ENCODE measurements at regions not wholly inside any gene's neighbourhood (a gene's known extent, or its start where the extent isn't known, plus 50 kb on each side); places are given as distances from the start of the nearest gene placed in this dataset.

DNA sequence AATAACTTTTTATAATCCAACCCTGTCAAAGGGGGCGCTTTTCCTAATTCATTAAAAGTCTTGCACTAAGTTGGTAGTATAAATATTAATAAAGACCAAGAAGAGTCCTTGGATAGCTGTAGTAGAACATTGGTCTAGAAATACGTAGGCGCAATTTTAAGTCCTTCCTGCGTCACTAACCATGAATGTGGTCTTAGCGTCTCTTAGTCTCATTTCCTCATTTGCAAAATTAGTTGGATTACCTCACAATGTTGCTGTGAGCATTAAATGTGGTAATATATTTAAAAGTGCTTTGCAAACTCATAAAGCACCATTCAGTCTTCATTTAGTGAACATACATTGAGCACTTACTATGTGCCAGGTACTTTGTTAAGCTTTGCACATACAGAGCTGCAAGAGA is 149.7 kb downstream of the AEBP2 start:
- H3K4me1 Mint-ChIP-seq, result no peaks in the 10 kb centered on the region
- no peak overlapping the region for H3K4me3 ChIP-seq (ENCODE audit: low read depth, low read length)
- DNase-seq (no peak), ATAC-seq (ENCODE audit: low read depth in 2 of 2) (no peak)
- no peak overlapping the region for H3K27ac Mint-ChIP-seq
- H3K9me3 ChIP-seq (ENCODE audit: control insufficient read depth in 2 of 2, low read length in 2 of 2), result peaks cover 0 to 3% of the 10 kb centered on the region in 2 experiments
- peaks cover 2 to 15% (median 5%) of the 10 kb centered on the region in 7 donors for H3K9me3 Mint-ChIP-seq
- no peaks in the 10 kb centered on the region for H3K4me1 ChIP-seq (ENCODE audit: control insufficient read depth, insufficient read depth, low read length, poor library complexity, severe bottlenecking)
- H3K4me3 Mint-ChIP-seq, result no peak overlapping the region
- no peaks in the 10 kb centered on the region for H3K36me3 ChIP-seq (ENCODE audit: control insufficient read depth, insufficient read depth, low read length)
- H3K27ac ChIP-seq (ENCODE audit: insufficient read depth, low read length, poor library complexity, severe bottlenecking), result no peak overlapping the region
- peaks cover 14% of the 10 kb centered on the region for H3K36me3 Mint-ChIP-seq
- no peaks in the 10 kb centered on the region for H3K27me3 Mint-ChIP-seq
- H3K27me3 ChIP-seq (ENCODE audit: control insufficient read depth, insufficient read depth, low read length), result no peaks in the 10 kb centered on the region

DNA sequence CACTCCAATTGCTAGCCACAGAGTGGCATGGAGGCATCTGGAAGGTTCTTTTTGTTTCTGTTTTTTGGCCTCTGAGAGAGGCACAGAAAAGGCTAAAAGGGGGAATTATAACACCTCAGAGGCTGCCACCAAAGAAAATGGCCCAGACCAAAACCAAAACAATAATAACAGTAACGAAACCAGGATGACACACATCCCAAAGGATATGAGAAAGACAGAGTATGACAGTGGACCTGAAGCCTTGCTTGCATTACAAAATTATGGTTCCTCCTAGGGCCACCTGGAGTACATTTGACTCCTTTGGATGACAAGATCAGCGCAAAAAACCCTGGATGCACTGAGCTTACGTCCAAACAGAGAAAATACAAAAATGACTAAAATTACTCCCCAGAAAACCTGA is 152.7 kb downstream of the AEBP2 start:
- H3K36me3 Mint-ChIP-seq, result no peaks in the 10 kb centered on the region
- Histone ChIP-seq H3K27me3 (ENCODE audit: control insufficient read depth, insufficient read depth, low read length) (no peaks in the 10 kb centered on the region), H3K27ac (ENCODE audit: insufficient read depth, low read length, poor library complexity, severe bottlenecking) (no peak overlapping the region), H3K9me3 (ENCODE audit: control insufficient read depth in 2 of 2, low read length in 2 of 2) (no peaks in the 10 kb centered on the region), H3K4me1 (ENCODE audit: control insufficient read depth, insufficient read depth, low read length, poor library complexity, severe bottlenecking) (no peaks in the 10 kb centered on the region), H3K36me3 (ENCODE audit: control insufficient read depth, insufficient read depth, low read length) (no peaks in the 10 kb centered on the region), H3K4me3 (ENCODE audit: low read depth, low read length) (no peak overlapping the region)
- H3K4me1 Mint-ChIP-seq, result no peaks in the 10 kb centered on the region
- ATAC-seq (ENCODE audit: low read depth in 2 of 2) (no peak), DNase-seq (no peak)
- H3K27me3 Mint-ChIP-seq, result no peaks in the 10 kb centered on the region
- no peak overlapping the region for H3K4me3 Mint-ChIP-seq
- no peak overlapping the region for H3K27ac Mint-ChIP-seq
- H3K9me3 Mint-ChIP-seq, result peaks cover 0 to 3% (median 0%) of the 10 kb centered on the region in 7 donors

DNA sequence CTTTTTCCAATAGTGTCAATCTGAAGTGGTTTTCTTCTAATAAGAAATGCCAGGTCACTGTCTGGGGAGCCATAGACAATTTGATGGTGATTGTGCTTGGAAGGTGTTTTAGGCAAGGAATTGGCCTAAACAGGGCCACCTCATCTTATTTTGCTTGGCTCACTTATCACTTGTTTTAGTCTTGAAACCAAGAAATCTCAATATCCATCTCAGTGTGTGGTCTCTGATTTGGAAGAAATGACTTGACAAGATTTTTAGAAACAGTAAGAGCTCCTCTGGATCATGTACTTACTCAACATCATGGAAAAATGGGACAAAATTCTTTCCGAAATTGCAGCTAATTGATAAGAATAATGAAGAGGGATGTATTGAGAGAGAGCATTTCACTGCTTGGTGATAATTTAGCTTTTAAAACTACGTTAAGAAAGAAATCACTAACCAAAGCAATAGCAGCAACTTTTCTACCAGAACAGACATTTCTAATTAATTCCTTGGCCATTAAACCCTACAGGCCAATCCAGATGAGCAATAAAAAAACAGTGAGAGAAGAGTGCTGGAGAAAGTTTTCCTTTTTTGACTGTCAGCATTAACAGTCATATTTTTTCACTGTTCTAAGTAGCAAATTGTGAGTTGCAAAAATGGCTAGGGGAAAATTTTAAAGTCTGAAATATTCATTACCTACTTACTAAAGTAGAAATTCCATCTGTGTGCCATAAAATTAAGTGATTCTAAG is 157.3 kb downstream of the AEBP2 start:
- no peak overlapping the region for H3K27ac Mint-ChIP-seq
- H3K4me1 Mint-ChIP-seq, result no peaks in the 10 kb centered on the region
- no peak overlapping the region for H3K27ac ChIP-seq (ENCODE audit: insufficient read depth, low read length, poor library complexity, severe bottlenecking)
- no peaks in the 10 kb centered on the region for H3K36me3 ChIP-seq (ENCODE audit: control insufficient read depth, insufficient read depth, low read length)
- H3K9me3 Mint-ChIP-seq, result no peaks in the 10 kb centered on the region
- H3K9me3 ChIP-seq (ENCODE audit: control insufficient read depth in 2 of 2, low read length in 2 of 2), result no peaks in the 10 kb centered on the region
- ATAC-seq (ENCODE audit: low read depth in 2 of 2) (no peak), DNase-seq (no peak)
- no peaks in the 10 kb centered on the region for H3K27me3 ChIP-seq (ENCODE audit: control insufficient read depth, insufficient read depth, low read length)
- no peak overlapping the region for H3K4me3 ChIP-seq (ENCODE audit: low read depth, low read length)
- H3K4me1 ChIP-seq (ENCODE audit: control insufficient read depth, insufficient read depth, low read length, poor library complexity, severe bottlenecking), result no peaks in the 10 kb centered on the region
- H3K27me3 Mint-ChIP-seq, result no peaks in the 10 kb centered on the region
- H3K4me3 Mint-ChIP-seq, result no peak overlapping the region
- no peaks in the 10 kb centered on the region for H3K36me3 Mint-ChIP-seq

GRCh38 chr12:19597167-19598026 is 158.1 kb downstream of the AEBP2 start:
- Mint-ChIP-seq H3K36me3 (no peaks in the 10 kb centered on the region), H3K27me3 (no peaks in the 10 kb centered on the region), H3K4me1 (no peaks in the 10 kb centered on the region), H3K9me3 (no peaks in the 10 kb centered on the region), H3K27ac (no peak overlapping the region), H3K4me3 (no peak overlapping the region)
- Histone ChIP-seq H3K27ac (ENCODE audit: insufficient read depth, low read length, poor library complexity, severe bottlenecking) (no peak overlapping the region), H3K4me1 (ENCODE audit: control insufficient read depth, insufficient read depth, low read length, poor library complexity, severe bottlenecking) (no peaks in the 10 kb centered on the region), H3K9me3 (ENCODE audit: control insufficient read depth in 2 of 2, low read length in 2 of 2) (no peaks in the 10 kb centered on the region), H3K36me3 (ENCODE audit: control insufficient read depth, insufficient read depth, low read length) (no peaks in the 10 kb centered on the region), H3K4me3 (ENCODE audit: low read depth, low read length) (no peak overlapping the region), H3K27me3 (ENCODE audit: control insufficient read depth, insufficient read depth, low read length) (no peaks in the 10 kb centered on the region)
- DNase-seq, result no peak
- ATAC-seq (ENCODE audit: low read depth in 2 of 2), result no peak

- Mint-ChIP-seq H3K4me3 (no peak overlapping the region), H3K9me3 (peaks cover 0 to 8% (median 3%) of the 10 kb centered on the region in 7 donors), H3K4me1 (no peaks in the 10 kb centered on the region), H3K36me3 (no peaks in the 10 kb centered on the region), H3K27me3 (no peaks in the 10 kb centered on the region), H3K27ac (no peak overlapping the region)
- no peaks in the 10 kb centered on the region for H3K27me3 ChIP-seq (ENCODE audit: control insufficient read depth, insufficient read depth, low read length)
- DNase-seq (no peak), ATAC-seq (ENCODE audit: low read depth in 2 of 2) (no peak)
- no peak overlapping the region for H3K27ac ChIP-seq (ENCODE audit: insufficient read depth, low read length, poor library complexity, severe bottlenecking)
- H3K4me1 ChIP-seq (ENCODE audit: control insufficient read depth, insufficient read depth, low read length, poor library complexity, severe bottlenecking), result no peaks in the 10 kb centered on the region
- H3K4me3 ChIP-seq (ENCODE audit: low read depth, low read length), result no peak overlapping the region
- H3K36me3 ChIP-seq (ENCODE audit: control insufficient read depth, insufficient read depth, low read length), result no peaks in the 10 kb centered on the region
- no peaks in the 10 kb centered on the region for H3K9me3 ChIP-seq (ENCODE audit: control insufficient read depth in 2 of 2, low read length in 2 of 2)
Observed at GRCh38 chr12:19605720-19606119, 166.4 kb downstream of the AEBP2 start.

DNA sequence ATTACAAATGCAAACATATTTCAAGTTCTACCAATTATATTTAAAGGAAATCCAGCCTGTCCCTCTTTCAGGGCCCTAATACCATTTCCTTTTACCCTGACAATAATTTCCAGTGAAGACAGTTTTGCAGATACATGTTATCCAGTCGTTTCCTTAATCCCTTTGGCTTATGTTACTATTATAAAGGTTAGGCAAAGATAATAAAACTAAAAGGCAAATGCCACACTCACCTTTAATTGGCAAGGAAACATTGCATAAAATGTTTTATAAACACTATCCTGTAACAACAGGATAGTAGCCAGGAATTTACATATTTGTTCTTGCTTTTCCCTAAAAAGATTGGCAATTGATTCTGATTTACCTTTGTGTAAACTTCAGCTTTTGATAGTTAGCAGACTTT is 168.7 kb downstream of the AEBP2 start:
- H3K27me3 ChIP-seq (ENCODE audit: control insufficient read depth, insufficient read depth, low read length), result no peaks in the 10 kb centered on the region
- Mint-ChIP-seq H3K4me3 (no peak overlapping the region), H3K4me1 (no peaks in the 10 kb centered on the region), H3K27me3 (no peaks in the 10 kb centered on the region), H3K9me3 (peaks cover 0 to 11% (median 3%) of the 10 kb centered on the region in 7 donors), H3K27ac (no peak overlapping the region), H3K36me3 (peaks cover 7% of the 10 kb centered on the region)
- ATAC-seq (ENCODE audit: low read depth in 2 of 2) (no peak), DNase-seq (no peak)
- H3K36me3 ChIP-seq (ENCODE audit: control insufficient read depth, insufficient read depth, low read length), result no peaks in the 10 kb centered on the region
- no peaks in the 10 kb centered on the region for H3K4me1 ChIP-seq (ENCODE audit: control insufficient read depth, insufficient read depth, low read length, poor library complexity, severe bottlenecking)
- no peak overlapping the region for H3K27ac ChIP-seq (ENCODE audit: insufficient read depth, low read length, poor library complexity, severe bottlenecking)
- no peak overlapping the region for H3K4me3 ChIP-seq (ENCODE audit: low read depth, low read length)
- no peaks in the 10 kb centered on the region for H3K9me3 ChIP-seq (ENCODE audit: control insufficient read depth in 2 of 2, low read length in 2 of 2)

- peaks cover 0 to 3% (median 1%) of the 10 kb centered on the region in 4 donors for H3K4me1 Mint-ChIP-seq
- no peak overlapping the region for H3K4me3 Mint-ChIP-seq
- peaks cover 12% of the 10 kb centered on the region for H3K36me3 Mint-ChIP-seq
- peaks cover 0 to 4% (median 0%) of the 10 kb centered on the region in 7 donors for H3K9me3 Mint-ChIP-seq
- DNase-seq (no peak), ATAC-seq (ENCODE audit: low read depth in 2 of 2) (no peak)
- no peak overlapping the region for H3K27ac Mint-ChIP-seq
- Histone ChIP-seq H3K4me1 (ENCODE audit: control insufficient read depth, insufficient read depth, low read length, poor library complexity, severe bottlenecking) (no peaks in the 10 kb centered on the region), H3K27ac (ENCODE audit: insufficient read depth, low read length, poor library complexity, severe bottlenecking) (no peak overlapping the region), H3K36me3 (ENCODE audit: control insufficient read depth, insufficient read depth, low read length) (no peaks in the 10 kb centered on the region), H3K4me3 (ENCODE audit: low read depth, low read length) (no peak overlapping the region), H3K9me3 (ENCODE audit: control insufficient read depth in 2 of 2, low read length in 2 of 2) (no peaks in the 10 kb centered on the region), H3K27me3 (ENCODE audit: control insufficient read depth, insufficient read depth, low read length) (no peaks in the 10 kb centered on the region)
- no peaks in the 10 kb centered on the region for H3K27me3 Mint-ChIP-seq
Observed at GRCh38 chr12:19613051-19613535, 173.8 kb downstream of the AEBP2 start.

Measured in CD4-positive, CD25-positive, alpha-beta regulatory T cell (primary cell).